PC-9 (cell line): ENCODE measurements at regions not wholly inside any gene's neighbourhood (a gene's known extent, or its start where the extent isn't known, plus 50 kb on each side); places are given as distances from the start of the nearest gene placed in this dataset.

Experiments
- BruUV-seq: library from RNA; stranded (reverse); fragments of 400-500 nt; replicated peaks from 2 replicates; lab custom pipeline; 2021; lab: Mats Ljungman, UMichigan
- CTCF ChIA-PET: fragments of 300-600 bp; sonication (Branson Sonifier 250); formaldehyde crosslinking; loops from one replicate; lab custom pipeline; 2022; ENCODE audit warnings: antibody characterized with exemption; lab: Charles Lee
- POLR2A ChIA-PET: fragments of 300-600 bp; sonication (Branson Sonifier 250); formaldehyde crosslinking; loops from one replicate; lab custom pipeline; 2022; ENCODE audit warnings: antibody characterized with exemption; ENCODE audit not compliant: unreplicated experiment; lab: Charles Lee
- DNase-seq, 2 experiments: peaks; one replicate each; pipeline versions ENCODE4 v3.0.0 to v3.0.0-alpha.2; 2015 to 2022; ENCODE audit warnings: mixed read lengths in 1 of 2
- H2AFZ ChIP-seq: fragments of 200-600 bp; sonication (generic); 2 replicates; pipeline ENCODE4 v1.8.1; 2017; ENCODE audit warnings: antibody characterized with exemption
- H3F3A ChIP-seq: fragments of 200-600 bp; sonication (generic); 2 replicates; pipeline ENCODE4 v1.8.1; 2017; ENCODE audit warnings: antibody characterized with exemption, mild to moderate bottlenecking, low read depth; ENCODE audit not compliant: insufficient read depth
- H3K27ac ChIP-seq: fragments of 200-600 bp; sonication (generic); 2 replicates; pipeline ENCODE4 v1.6.1; 2016; ENCODE audit warnings: mixed run types
- H3K27me3 ChIP-seq: fragments of 200-600 bp; sonication (generic); 2 replicates; pipeline ENCODE4 v1.6.1; 2016; ENCODE audit warnings: low read depth, mixed run types; ENCODE audit not compliant: insufficient read depth
- H3K36me3 ChIP-seq: fragments of 200-600 bp; sonication (generic); 2 replicates; pipeline ENCODE4 v1.6.1; 2016; ENCODE audit warnings: low read depth, mixed run types
- H3K4me1 ChIP-seq: fragments of 200-600 bp; sonication (generic); replicated peaks from 2 replicates; pipeline ENCODE4 v1.6.1; 2016; ENCODE audit warnings: mixed run types; ENCODE audit not compliant: insufficient read depth
- H3K4me2 ChIP-seq: fragments of 200-600 bp; sonication (generic); 2 replicates; pipeline ENCODE4 v1.6.1; 2017; ENCODE audit warnings: mixed run types
- H3K4me3 ChIP-seq: fragments of 200-600 bp; sonication (generic); 2 replicates; pipeline ENCODE4 v1.6.1; 2016; ENCODE audit warnings: mixed run types
- H3K79me2 ChIP-seq: fragments of 200-600 bp; sonication (generic); 2 replicates; pipeline ENCODE4 v1.6.1; 2017; ENCODE audit warnings: low read depth, mixed run types
- H3K9me2 ChIP-seq: fragments of 200-600 bp; sonication (generic); 2 replicates; pipeline ENCODE4 v1.8.1; 2017; ENCODE audit warnings: mild to moderate bottlenecking; ENCODE audit not compliant: insufficient read depth
- H3K9me3 ChIP-seq: fragments of 200-600 bp; sonication (generic); 2 replicates; pipeline ENCODE4 v1.8.1; 2016; ENCODE audit warnings: low read depth; ENCODE audit not compliant: insufficient read depth
- H4K20me1 ChIP-seq: fragments of 200-600 bp; sonication (generic); 2 replicates; pipeline ENCODE4 v1.8.1; 2017; ENCODE audit not compliant: insufficient read depth
- CTCF ChIP-seq: fragments of 200-600 bp; sonication (generic); conservative IDR thresholded peaks from 2 replicates; pipeline ENCODE4 v1.6.1; 2017; ENCODE audit warnings: mixed run types, antibody characterized with exemption, mild to moderate bottlenecking, moderate library complexity
- EZH2 ChIP-seq: fragments of 200-600 bp; sonication (generic); IDR thresholded peaks from 2 replicates; pipeline ENCODE4 v1.8.0; 2017; ENCODE audit warnings: antibody characterized with exemption, low read depth
- intact Hi-C: fragments of 100-400 bp; cut with micrococcal nuclease; formaldehyde crosslinking; loops from one replicate; pipeline ENCODE4 v1.10.0; 2022; ENCODE audit not compliant: unreplicated experiment

- CTCF ChIA-PET = no interaction called here
- Histone ChIP-seq H3K9me2 (no peaks in the 10 kb centered on the region), H3K36me3 (no peaks in the 10 kb centered on the region), H3K79me2 (no peaks in the 10 kb centered on the region), H3K4me3 (no peak overlapping the region), H3K9me3 (no peaks in the 10 kb centered on the region), H3F3A (no peaks in the 10 kb centered on the region), H3K4me1 (no peaks in the 10 kb centered on the region), H4K20me1 (no peaks in the 10 kb centered on the region), H3K4me2 (no peak overlapping the region), H2AFZ (no peak overlapping the region), H3K27me3 (peaks cover 70% of the 10 kb centered on the region), H3K27ac (no peak overlapping the region)
- TF ChIP-seq EZH2 (no peak), CTCF (no peak)
- intact Hi-C loops = no loop called here
- no TSS peak for BruUV-seq
- POLR2A ChIA-PET = no interaction called here
- DNase-seq = no peak
Measured at GRCh38 chr1:37244815-37245214, 210.5 kb upstream of the GRIK3 start.

- H2AFZ ChIP-seq = no peak overlapping the region
- no TSS peak for BruUV-seq
Measured at GRCh38 chr1:37246631-37247030, 212.3 kb upstream of the GRIK3 start.

DNA sequence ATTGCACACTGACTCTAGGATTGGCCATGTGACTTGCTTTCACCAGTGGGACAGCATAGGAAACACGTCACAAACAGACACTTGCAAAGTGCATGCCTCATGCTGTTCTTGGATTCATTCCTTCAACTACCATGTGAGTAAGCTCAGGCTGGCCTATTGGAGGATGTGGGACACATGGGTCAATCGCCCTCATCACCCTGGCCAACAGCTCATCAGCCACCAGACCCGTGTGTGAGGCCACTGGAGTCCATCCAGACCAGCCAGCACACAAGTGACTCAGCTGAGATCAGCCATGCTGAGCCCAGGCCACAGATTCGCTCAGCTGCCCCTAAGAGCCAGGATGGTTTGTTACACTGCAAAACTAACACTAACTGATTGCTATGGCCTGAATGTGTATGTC lies 216.1 kb upstream of the GRIK3 start:
- H3K9me2 ChIP-seq = no peaks in the 10 kb centered on the region
- H4K20me1 ChIP-seq = no peaks in the 10 kb centered on the region
- H3K4me2 ChIP-seq = no peak overlapping the region
- TF ChIP-seq EZH2 = no peak
- no peak for TF ChIP-seq CTCF
- POLR2A ChIA-PET = no interaction called here
- no peak overlapping the region for H3K27ac ChIP-seq
- DNase-seq = no peak
- H3K27me3 ChIP-seq = peaks cover 56% of the 10 kb centered on the region
- no peaks in the 10 kb centered on the region for H3K4me1 ChIP-seq
- no peak overlapping the region for H2AFZ ChIP-seq
- BruUV-seq = no TSS peak
- CTCF ChIA-PET = no interaction called here
- no peaks in the 10 kb centered on the region for H3K9me3 ChIP-seq
- H3K4me3 ChIP-seq = no peak overlapping the region
- H3F3A ChIP-seq = no peaks in the 10 kb centered on the region
- no peaks in the 10 kb centered on the region for H3K79me2 ChIP-seq
- intact Hi-C loops = no loop called here
- H3K36me3 ChIP-seq = no peaks in the 10 kb centered on the region

More at GRCh38 chr1:37246631-37247030, 212.3 kb upstream of the GRIK3 start:
- POLR2A ChIA-PET = no interaction called here
- Histone ChIP-seq H3K9me2 (no peaks in the 10 kb centered on the region), H3K27me3 (peaks cover 59% of the 10 kb centered on the region), H3K36me3 (no peaks in the 10 kb centered on the region), H3K9me3 (no peaks in the 10 kb centered on the region), H4K20me1 (no peaks in the 10 kb centered on the region), H3K4me1 (no peaks in the 10 kb centered on the region), H3K4me2 (no peak overlapping the region), H3K4me3 (no peak overlapping the region), H3K27ac (no peak overlapping the region), H3K79me2 (no peaks in the 10 kb centered on the region), H3F3A (no peaks in the 10 kb centered on the region)
- CTCF ChIA-PET = no interaction called here
- intact Hi-C loops = no loop called here
- TF ChIP-seq EZH2 = no peak
- no peak for TF ChIP-seq CTCF
- no peak for DNase-seq
